A549 (cell line): ENCODE measurements at regions not wholly inside any gene's neighbourhood (a gene's known extent, or its start where the extent isn't known, plus 50 kb on each side); places are given as distances from the start of the nearest gene placed in this dataset.

Source experiments
- EHMT2 ChIP-seq: fragments of 200-600 bp; sonication (generic); IDR thresholded peaks from 2 replicates; pipeline ENCODE4 v1.6.1; 2016; ENCODE audit warnings: antibody characterized with exemption, low read depth, mild to moderate bottlenecking, moderate library complexity
- JUNB ChIP-seq: fragments of >200 bp; sonication (Bioruptor Twin); formaldehyde crosslinking; IDR thresholded peaks from 2 replicates; pipeline ENCODE4 v1.6.1; 2016
- POLR2A ChIP-seq: IDR thresholded peaks from 2 replicates; pipeline ENCODE4 v1.6.1; 2012; ENCODE audit warnings: mild to moderate bottlenecking, low read length
- POLR2AphosphoS2 ChIP-seq: conservative IDR thresholded peaks from 2 replicates; pipeline ENCODE4 v1.6.1; 2012; ENCODE audit warnings: low read length, improper control_type of control experiment, inconsistent platforms
- SREBF2 ChIP-seq: fragments of 450-650 bp; IDR thresholded peaks from 2 replicates; pipeline ENCODE4 v1.6.1; 2014; ENCODE audit warnings: mild to moderate bottlenecking, moderate library complexity
- USF2 ChIP-seq: fragments of 450-650 bp; IDR thresholded peaks from 2 replicates; pipeline ENCODE4 v1.6.1; 2014; ENCODE audit warnings: antibody characterized with exemption
- TF ChIP-seq, protein P1 (sequence below): fragments of >200 bp; sonication (Bioruptor Twin); formaldehyde crosslinking; IDR thresholded peaks from 3 replicates; pipeline ENCODE4 v1.5.1; 2016
- TF ChIP-seq, protein P2 (sequence below): fragments of 200-600 bp; sonication (generic); IDR thresholded peaks from 2 replicates; pipeline ENCODE4 v1.6.1; 2016; ENCODE audit warnings: antibody characterized with exemption, mild to moderate bottlenecking, moderate library complexity

- TF ChIP-seq, protein P1, sequence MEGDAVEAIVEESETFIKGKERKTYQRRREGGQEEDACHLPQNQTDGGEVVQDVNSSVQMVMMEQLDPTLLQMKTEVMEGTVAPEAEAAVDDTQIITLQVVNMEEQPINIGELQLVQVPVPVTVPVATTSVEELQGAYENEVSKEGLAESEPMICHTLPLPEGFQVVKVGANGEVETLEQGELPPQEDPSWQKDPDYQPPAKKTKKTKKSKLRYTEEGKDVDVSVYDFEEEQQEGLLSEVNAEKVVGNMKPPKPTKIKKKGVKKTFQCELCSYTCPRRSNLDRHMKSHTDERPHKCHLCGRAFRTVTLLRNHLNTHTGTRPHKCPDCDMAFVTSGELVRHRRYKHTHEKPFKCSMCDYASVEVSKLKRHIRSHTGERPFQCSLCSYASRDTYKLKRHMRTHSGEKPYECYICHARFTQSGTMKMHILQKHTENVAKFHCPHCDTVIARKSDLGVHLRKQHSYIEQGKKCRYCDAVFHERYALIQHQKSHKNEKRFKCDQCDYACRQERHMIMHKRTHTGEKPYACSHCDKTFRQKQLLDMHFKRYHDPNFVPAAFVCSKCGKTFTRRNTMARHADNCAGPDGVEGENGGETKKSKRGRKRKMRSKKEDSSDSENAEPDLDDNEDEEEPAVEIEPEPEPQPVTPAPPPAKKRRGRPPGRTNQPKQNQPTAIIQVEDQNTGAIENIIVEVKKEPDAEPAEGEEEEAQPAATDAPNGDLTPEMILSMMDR: no peak
- TF ChIP-seq USF2: no peak
- TF ChIP-seq, protein P2, sequence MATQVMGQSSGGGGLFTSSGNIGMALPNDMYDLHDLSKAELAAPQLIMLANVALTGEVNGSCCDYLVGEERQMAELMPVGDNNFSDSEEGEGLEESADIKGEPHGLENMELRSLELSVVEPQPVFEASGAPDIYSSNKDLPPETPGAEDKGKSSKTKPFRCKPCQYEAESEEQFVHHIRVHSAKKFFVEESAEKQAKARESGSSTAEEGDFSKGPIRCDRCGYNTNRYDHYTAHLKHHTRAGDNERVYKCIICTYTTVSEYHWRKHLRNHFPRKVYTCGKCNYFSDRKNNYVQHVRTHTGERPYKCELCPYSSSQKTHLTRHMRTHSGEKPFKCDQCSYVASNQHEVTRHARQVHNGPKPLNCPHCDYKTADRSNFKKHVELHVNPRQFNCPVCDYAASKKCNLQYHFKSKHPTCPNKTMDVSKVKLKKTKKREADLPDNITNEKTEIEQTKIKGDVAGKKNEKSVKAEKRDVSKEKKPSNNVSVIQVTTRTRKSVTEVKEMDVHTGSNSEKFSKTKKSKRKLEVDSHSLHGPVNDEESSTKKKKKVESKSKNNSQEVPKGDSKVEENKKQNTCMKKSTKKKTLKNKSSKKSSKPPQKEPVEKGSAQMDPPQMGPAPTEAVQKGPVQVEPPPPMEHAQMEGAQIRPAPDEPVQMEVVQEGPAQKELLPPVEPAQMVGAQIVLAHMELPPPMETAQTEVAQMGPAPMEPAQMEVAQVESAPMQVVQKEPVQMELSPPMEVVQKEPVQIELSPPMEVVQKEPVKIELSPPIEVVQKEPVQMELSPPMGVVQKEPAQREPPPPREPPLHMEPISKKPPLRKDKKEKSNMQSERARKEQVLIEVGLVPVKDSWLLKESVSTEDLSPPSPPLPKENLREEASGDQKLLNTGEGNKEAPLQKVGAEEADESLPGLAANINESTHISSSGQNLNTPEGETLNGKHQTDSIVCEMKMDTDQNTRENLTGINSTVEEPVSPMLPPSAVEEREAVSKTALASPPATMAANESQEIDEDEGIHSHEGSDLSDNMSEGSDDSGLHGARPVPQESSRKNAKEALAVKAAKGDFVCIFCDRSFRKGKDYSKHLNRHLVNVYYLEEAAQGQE: no peak
- no peak for TF ChIP-seq JUNB
- TF ChIP-seq POLR2AphosphoS2: no peak
- TF ChIP-seq EHMT2: no peak
- TF ChIP-seq POLR2A: no peak
- no peak for TF ChIP-seq SREBF2
Observed at GRCh38 chr5:5583832-5584231, 161.4 kb downstream of the ICE1 start.
